Colon (tissue), 2 donors: ENCODE measurements at regions not wholly inside any gene's neighbourhood (a gene's known extent, or its start where the extent isn't known, plus 50 kb on each side); places are given as distances from the start of the nearest gene placed in this dataset.

Source experiments
- FAIRE-seq: peaks from 2 replicates; lab custom pipeline; 2012; peaks lifted over from hg19 to GRCh38; lab: Jason Lieb, UNC
- donor health status: control.
- donor health status: control.

DNA sequence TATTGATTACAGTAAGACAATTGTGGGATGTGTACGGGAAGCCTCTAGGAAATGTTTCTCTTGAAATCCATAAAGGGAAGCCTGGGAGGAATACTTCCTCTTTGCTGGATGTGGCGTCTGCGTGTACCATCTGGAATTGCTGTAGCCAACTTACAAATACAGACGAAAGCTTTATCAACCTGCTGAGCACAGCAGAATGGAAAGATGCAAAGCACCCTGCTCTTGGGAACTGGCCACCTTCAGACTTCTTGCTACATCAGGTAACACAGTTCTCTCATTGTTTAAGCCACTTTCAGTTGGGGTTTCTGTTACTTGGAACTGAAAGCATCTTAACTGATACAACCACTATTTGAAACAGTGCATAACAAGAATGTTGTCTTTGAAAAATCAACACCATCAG, 213.8 kb downstream of the HRH4 start:
- no peak for FAIRE-seq

DNA sequence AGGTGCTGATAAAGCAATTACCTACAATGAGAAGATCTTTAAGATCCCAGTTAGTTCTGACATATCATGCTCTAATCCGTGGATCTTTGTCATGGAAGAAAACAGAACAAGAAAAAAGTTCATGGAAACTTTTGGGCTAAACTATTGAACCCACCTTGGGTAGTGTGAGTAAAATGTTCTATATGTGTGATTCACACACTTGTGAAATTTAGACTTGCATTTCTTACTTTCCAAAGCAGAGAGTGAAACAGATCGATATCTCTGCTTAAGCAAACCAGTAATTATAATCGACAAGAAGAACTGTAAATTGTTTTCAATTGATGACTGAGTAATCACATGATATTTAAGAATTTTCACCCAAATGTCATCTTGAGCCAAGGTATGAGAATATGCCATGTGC, 214.2 kb downstream of the HRH4 start:
- no peak for FAIRE-seq

DNA sequence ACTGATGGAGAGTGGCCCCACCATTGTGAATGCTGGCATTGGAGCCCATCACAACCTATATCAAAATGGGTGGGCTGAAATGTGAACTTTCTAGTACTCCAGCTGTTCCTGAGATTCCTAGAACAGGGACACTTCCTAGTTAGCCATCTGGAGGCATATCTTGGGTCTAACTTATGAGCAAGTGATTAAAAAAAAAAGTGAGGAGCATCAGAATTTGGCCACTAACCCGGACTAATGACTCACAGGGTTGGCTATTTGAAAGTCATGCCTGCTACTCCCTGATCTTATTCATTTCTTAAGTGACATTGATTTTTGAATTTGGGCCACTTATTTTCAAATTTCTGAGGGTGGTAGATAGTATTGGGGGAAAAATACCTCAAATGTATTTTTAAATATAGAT, 216.6 kb downstream of the HRH4 start:
- FAIRE-seq: no peak

DNA sequence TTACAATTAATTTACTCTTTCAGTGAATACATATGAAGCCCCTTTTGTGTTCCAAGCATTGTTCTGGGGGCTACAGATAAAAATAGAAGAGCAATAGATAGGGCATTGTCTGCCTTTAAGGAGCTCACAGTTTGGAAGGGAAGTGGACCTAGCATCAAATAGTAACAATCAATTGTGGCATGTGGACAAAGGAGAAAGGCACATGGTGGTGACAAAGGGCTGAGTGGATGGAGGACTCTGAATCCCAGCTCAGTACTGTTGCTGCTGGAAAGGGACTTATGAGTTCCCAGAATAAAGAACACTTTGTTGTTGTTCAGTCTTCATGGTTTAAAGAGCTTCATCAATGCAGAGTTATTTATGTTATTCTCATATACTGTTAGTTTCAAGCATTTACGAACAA, 217.7 kb downstream of the HRH4 start:
- no peak for FAIRE-seq

DNA sequence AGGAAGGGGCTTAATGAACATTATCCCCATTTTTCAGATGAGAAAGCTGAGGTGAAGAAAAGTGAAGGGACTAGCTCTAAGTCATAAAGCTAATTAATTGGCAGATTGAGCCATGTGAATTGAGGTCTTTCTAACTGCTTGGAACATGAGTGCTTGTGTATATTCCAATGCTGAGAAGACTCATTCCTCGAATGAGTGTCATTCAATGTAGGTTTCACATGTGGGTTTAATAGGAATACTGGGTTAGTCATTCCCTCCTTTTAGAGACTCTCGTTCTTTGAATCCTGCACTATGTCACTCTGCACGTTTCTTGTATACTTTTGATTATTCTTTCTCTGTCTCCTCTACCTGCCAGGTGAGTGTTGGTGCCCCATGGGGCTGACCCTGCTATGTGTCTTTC, 218.2 kb downstream of the HRH4 start:
- FAIRE-seq: no peak

DNA sequence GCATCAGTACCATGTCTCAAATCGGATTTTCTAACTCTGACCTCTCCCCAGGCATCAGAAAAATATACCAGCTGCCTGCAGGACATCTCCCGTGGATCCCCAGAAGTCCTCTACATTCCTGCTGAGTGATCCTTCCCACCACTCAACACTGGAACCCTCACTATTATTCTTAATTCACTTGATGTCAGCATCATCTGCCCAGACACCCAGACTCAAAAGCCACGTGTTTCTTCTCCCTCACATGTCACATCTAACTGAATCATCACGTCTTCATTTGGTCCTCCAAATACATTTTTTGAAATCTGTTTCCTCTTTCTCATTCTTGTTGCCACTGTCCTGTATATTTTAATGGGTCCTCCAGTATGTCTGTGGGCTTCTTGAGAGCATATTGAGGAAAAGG, 218.6 kb downstream of the HRH4 start:
- FAIRE-seq: no peak

DNA sequence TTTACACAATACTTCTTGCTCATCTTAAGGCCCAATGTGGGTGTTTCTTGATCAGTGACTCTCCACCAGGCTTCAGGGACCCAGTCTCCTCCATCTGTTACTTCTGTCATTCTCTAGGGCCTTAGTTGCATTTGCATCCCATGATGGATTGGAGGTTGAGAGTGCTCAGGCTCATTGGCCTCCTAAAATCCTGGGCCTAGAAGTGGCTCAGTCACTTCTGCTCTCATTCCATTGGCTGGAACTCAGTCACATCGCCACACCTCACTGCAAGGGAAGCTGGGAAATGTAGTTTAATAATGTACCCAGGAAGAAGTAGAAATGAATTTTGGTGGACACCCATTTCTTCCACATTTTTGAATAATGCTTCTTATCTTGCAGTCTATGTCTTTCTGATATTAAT, 223.5 kb downstream of the HRH4 start:
- FAIRE-seq: no peak

DNA sequence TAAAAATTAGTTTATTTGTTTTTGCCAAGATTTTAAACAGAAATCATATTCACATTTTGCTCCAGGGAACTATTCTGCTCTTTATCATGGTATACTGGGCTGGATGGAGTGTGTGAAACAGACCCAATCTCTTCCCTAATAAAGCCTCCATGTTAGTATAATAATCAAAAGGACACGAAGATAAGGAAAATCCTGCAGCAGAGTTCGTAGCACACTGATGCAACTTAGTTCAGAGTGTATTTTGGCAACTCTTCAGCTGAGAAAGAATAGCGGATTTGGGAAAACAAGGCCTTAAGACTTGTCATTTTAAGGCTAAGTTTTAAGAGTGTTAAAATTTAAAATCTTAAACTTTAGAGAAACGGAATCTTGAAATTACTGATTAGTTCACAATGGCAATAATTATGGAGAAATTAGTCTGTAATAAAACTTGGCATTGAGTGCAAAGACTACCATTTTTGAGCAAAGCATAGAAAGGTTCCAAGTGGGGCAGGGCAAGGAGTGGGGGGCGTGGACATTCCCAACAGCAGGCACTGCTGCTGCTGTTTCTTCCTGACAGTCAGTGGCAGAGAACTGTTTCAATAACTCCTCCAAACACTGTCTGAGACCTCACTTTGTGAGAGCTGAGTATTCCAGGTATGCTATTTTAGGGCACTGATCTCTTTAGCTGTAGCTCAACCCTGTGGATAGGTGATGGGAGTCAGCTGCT, 225.0 kb downstream of the HRH4 start:
- FAIRE-seq: no peak

DNA sequence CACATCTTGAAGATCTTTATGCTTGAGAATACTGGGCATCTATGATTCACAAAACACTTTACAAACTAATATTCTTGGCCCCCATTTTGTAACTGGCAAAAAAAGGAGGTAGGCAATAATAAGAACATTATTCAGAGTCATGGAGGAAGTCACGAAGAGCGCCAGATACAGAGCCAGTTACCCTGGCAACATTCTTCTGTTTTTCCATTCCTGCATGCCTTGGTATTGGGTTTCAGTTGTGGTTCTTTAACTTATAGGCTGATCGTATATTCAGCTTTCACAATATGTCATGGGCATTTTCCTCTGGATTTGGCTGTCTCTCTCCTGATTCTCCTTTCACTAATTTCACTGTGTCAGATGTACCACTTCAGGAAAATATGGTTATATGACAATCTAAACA, 234.7 kb downstream of the HRH4 start:
- no peak for FAIRE-seq

DNA sequence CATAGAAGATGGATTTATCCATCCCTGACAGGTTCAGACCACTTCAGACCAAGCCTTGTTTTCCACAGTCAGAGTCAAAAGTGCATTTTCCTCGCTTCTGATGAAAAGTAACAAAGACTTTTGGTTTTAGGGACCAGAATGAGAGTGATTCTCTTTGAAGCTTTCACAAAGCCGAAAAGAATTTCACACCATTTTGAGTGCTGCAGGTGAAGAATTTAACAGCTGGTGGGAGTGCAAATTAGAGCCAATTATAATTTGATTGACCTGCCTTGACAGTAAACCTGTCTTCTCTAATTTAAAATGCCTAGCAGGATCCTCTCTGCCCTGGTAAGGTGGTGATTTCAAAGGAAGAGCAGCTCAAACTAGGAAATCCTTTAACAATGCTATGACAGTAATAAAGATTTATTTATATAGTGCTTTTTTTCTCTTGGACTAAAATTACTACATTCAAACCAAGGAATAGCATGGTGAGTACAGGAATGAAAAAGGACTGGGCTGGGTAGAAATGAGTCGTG, 241.6 kb downstream of the HRH4 start:
- no peak for FAIRE-seq

DNA sequence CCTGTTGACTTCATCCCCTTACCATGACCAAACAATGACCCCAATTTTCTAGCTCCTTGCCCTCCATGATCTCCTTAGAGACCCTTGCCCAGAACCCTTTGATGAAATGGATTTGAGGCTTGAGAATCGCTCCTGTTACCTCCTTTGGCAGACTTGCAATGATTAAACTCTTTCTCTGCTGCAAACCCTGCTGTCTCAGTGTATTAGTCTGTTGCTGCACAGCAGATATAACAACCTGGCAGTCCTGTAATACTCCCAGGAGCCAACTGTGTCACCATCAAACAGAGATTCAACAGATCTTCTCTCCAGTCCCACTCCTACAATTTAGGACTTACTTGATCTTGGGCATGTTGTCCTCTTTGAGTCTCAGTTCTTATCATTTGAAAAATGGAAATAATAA, 242.9 kb downstream of the HRH4 start:
- FAIRE-seq: no peak

DNA sequence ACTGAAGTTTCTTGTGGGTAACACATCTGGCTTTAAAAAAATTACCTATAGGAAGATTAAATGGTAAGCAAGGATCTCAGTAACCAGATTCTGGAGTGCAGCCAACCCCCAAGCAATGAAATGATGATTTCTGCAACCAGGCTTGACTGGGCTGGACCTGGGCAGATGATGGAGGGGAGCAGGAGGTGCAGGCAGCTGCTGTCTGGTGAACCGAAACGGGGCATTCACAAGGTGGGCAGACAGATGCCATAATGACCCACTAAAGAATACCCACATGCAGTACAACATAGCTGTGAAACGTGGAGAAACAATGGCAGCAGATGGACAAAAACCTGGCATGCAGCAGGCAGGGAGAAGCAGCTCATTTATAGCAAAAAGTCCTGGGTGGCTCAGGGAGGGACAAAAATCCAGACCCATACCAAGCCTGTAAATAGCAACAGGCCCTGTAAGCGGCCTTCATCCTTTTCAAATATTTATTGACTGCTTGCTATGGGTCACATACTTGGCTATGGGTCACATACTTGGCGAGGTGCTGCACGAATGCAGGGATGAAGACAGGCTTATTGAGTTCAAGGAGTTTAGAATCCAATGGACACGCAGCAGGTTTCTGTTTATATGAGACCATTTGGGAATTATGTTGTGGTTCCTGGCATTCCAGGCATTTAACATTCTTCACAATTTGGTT, 244.7 kb downstream of the HRH4 start:
- no peak for FAIRE-seq

DNA sequence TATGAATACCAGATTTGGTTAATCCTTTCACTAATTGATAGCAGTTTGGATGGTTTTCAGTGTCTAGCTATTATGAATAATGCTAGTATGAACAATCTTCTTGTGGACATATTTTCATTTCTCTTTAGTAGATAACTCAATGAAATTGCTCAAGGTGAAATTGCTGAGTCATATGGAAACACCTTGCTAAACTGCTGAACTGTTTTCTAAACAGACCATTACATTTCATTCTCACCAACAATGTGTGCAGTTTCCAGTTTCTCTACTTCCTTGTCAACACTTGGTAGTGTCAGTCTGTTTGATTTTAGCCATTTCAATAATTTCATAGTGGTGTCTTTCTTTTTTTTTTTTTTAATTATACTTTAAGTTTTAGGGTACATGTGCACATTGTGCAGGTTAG, 250.0 kb downstream of the HRH4 start:
- FAIRE-seq: no peak

DNA sequence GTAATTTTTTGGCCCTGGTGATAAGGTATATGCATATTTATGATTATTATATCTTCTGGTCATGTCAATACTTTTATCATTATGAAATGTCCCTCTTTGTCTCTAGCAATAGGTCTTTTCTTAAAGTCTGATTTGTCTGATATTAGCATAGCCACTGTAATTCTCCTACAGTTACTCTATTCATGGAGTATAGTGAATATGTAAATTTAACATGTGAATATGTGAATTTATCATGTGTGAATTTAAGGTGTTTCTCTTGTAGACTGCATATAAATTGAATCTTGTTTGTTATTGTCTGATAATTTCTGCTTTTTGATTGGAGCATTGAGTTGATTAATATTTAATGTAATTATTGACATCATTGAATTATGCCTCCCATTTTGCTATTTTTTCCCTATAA, 259.4 kb downstream of the HRH4 start:
- FAIRE-seq: no peak

DNA sequence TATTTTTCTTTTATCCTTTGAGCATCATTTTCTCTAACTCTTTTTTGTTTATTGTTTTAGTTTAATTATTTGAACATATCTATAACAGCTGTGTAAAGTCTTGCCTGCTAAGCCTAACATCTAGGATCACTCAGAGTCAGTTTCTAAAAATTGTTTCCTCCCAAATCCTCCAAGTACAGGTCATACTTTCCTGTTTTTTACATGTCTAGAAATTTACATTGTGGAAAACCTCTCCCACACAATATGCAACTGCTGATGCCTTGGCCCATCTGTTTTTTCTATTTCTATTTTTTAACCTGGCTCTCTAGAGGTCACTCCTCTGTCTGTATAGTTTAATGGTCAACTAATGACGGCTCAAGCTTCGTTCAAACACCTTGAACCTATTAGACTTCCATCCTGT, 261.0 kb downstream of the HRH4 start:
- FAIRE-seq: no peak

DNA sequence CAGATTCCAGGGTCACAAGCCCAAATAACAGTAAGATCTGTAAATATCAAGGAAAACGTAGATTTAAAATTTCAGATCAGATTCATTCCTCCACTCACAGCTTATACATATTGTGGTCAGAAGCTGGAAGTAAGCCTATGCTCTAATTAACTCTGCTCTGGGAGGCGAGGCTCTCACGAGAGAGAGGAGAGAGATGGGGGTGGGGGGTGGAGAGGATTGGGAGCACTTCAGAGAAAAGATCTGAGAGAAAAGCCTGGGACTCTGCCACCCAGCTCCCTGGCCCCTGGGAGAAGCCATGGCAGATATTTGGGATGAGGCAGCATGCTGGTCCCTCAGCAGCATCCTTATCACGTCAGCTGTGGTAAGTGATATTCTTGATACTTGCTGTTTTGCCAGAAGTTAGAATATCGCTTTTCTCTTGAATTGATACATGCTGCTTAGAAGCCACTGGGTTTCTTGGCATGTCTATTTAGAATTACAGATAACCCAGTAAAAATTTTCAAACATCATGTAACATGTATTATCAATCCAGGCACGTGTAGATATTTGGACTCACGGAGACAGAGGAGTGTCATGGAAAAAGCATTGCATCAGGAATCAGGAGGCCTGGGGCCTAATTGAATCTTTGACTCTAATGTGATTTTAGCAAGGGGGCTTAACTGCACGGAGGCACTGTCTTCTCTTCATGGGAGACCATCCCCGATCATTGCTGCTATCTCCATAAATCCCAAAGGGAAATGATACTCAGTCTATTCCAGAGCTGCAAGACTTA, 265.4 kb downstream of the HRH4 start:
- no peak for FAIRE-seq

DNA sequence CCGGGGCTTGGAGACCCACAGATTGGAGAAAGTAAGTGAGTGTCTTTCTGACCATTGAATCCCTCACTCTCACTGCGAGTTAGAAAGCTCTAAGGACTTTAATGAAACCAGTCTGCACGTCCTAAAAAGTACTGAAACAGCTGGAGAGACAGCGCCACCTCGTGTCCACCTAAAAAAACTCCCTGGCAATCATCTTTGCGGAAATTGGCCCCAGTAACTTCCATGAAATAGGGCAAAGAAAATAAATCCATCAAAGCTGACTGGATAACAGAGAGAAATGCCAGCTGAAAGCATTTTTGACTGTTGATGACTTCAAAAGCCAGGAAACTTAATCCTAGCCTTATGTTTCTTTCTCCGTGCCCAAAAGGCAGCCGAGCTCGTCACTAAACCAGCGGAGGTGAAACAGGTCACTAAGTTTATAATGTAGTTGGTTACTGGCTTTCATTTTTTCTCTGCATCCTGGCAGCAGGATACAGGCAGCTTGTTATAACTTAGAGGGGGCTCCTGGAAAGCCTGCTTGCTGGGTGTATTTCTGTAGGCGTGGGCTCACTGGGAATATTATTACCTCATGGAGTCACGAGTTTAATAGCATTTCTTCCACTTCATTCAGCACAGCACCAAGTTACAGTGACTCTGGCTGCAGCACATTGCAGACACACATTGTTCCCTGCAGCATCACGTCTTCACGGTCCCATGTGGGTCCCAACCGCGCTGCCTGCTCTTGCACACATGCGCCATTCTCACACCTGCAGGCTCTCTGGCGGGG, 266.5 kb downstream of the HRH4 start:
- FAIRE-seq: no peak

DNA sequence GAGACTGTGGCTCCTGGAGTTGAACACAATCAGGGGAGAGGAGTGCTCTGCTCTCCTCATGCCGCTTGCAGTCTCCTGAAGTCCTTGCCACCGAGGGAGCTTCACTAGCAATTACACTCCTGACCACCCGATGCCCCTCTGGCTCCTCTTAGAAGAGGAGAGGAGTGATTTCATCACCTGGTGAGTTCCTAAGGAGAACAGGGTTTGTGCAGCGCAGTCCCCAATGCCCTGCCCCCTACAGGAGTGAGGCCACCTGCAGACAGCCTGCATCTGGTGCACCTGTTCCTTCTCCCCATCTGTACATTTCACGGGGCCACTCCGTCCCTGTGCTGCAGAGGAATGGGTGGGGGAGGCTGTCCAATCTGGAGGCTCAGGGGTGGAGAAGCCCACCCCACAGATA, 267.2 kb downstream of the HRH4 start:
- no peak for FAIRE-seq

DNA sequence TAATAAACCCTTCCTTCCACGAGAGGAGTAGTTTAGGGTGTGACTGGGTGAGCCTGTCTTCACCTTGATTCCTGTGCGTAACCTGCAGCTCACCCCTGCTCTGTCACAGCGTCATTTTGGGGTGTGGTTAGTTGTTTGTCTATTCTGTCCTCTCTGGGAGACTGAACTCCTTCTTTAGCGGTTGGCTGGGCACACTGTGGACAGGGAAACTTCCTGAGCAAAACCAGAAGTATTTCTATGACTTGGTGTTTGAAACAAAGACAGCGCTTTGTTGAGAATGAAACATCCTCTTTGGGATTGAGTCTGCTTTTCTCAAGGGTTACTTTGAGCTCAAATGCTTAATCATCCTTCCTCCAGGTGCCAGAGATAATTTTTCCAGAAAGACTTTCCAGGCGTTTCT, 270.7 kb downstream of the HRH4 start:
- no peak for FAIRE-seq

DNA sequence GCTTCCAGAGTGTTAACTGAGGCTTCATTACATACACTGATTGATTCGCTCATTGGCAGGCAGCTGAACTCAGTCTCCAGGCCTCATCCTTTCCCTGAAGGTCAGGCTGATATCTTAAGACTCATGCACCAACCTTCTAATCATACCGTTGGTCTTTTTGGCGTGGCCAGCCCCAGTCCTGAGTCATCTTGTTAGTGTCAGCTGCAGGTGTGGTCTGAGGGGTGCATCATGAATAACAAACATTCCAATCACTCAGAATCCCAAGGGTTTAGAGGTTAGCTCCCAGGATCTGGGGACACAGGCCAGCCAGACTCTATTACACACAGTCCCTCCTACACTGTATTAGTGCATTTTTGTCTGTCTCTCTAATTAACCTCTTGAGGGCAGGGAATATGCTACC, 271.5 kb downstream of the HRH4 start:
- FAIRE-seq: no peak

DNA sequence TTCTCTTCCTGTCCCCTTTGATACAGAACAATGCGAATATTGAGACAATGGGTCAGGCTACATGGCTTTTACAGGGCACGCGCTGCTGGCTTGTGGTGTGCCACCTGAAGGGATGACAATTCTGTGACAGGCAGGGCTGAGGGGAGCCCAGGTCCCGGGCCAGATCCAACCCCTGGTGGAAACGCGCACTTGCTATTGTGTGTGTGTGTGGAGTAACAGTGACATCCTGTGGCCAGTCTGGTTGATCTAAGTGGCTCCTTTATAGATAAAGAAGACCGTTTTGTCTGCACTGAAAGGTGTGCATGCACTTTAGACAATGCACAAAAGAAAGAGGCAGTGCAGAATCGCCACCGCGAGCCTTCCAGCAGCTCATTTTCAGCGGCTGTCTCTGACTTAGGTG, 273.6 kb downstream of the HRH4 start:
- FAIRE-seq: no peak

DNA sequence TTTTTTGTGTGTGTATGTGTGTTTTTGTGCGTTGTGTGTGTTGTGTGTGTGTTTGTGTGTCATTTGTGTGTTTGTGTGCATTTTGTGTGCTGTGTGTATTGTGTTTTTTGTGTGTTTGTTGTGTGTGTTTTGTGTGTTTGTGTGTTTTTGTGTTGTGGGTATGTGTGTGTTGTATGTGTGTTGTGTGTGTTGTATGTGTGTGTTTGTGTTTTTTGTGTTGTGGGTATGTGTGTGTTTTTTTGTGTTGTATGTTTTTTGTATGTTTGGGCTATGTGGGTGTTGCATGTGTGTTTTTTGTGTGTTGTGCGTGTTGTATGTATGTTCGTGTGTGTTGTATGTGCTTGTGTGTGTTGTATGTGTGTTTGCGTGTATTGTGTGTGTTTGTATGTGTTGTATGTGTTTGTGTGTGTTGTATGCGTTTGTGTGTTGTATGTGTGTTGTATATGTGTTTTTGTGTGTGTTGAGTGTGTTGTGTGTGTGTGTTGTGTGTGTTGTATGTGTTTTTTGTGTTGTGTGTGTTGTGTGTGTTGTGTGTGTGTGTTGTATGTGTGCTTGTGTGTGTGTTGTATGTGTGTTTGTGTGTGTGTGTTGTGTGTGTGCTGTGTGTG, 275.3 kb downstream of the HRH4 start:
- FAIRE-seq: no peak
